GM12873 (cell line): ENCODE measurements at regions not wholly inside any gene's neighbourhood (a gene's known extent, or its start where the extent isn't known, plus 50 kb on each side); places are given as distances from the start of the nearest gene placed in this dataset.

Experiments used
- TF ChIP-seq, protein P1 (sequence below): IDR thresholded peaks from 2 replicates; pipeline ENCODE4 v1.5.1; 2012; ENCODE audit warnings: low read depth, mild to moderate bottlenecking, moderate library complexity, low read length, control low read depth; ENCODE audit not compliant: insufficient read depth; ENCODE audit errors: missing control alignments

DNA sequence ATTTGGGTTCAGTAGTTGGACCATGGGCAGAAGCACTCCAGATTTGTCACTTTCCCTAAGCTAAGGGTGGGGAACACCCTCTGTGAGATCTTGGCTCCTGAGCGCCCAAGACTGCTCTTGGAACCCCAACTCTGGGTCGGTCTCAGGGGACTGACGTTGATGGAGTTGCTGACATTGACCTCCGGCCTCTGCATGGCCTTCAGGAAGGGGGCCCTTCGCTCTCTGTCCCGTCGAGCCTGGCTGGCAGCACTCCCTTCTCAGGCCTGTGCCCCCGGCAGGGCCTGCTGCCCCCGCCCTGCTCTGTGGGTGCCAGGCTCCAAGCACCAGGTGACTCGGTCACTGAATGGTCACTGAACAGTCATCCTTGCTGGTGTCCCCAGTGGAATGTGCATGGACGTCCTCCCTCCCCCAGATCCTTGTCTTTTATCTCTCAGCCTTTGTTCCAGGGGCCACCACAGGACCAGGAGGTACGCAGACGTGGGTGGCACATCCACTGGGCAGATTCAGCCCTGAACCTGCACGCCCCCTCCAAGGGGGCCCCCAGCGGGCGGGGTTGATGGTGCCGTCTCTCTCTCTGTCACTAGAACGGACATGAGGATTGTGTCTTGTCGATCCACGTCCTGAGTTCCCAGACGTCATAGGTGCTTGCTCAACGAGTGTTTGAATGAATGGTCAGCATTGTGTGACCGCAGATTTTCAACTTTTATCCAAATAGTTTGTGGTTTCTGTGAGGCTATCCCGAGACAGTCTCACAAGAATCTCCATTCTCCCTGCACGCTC, 314.5 kb downstream of the SEC14L1 start:
- TF ChIP-seq, protein P1, sequence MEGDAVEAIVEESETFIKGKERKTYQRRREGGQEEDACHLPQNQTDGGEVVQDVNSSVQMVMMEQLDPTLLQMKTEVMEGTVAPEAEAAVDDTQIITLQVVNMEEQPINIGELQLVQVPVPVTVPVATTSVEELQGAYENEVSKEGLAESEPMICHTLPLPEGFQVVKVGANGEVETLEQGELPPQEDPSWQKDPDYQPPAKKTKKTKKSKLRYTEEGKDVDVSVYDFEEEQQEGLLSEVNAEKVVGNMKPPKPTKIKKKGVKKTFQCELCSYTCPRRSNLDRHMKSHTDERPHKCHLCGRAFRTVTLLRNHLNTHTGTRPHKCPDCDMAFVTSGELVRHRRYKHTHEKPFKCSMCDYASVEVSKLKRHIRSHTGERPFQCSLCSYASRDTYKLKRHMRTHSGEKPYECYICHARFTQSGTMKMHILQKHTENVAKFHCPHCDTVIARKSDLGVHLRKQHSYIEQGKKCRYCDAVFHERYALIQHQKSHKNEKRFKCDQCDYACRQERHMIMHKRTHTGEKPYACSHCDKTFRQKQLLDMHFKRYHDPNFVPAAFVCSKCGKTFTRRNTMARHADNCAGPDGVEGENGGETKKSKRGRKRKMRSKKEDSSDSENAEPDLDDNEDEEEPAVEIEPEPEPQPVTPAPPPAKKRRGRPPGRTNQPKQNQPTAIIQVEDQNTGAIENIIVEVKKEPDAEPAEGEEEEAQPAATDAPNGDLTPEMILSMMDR = no peak

DNA sequence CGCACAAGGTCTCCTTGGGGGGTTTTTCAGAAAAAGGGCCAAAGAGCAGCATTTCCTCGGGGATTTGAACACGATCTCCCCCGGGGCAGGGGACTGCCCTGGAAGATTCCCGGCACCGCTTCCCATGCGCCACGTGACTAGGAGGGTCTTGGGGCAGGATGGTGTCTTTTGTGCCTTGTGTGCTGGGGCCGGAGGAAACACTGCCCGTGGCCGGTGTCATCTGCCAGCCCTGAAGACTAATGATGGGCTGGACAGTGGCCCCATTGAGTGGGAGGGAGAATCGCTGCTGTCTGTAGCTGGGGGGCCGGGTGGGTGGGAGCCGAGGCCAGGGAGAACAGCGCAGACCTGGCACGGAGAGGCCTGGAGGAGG, 315.1 kb downstream of the SEC14L1 start:
- TF ChIP-seq, protein P1 = no peak

DNA sequence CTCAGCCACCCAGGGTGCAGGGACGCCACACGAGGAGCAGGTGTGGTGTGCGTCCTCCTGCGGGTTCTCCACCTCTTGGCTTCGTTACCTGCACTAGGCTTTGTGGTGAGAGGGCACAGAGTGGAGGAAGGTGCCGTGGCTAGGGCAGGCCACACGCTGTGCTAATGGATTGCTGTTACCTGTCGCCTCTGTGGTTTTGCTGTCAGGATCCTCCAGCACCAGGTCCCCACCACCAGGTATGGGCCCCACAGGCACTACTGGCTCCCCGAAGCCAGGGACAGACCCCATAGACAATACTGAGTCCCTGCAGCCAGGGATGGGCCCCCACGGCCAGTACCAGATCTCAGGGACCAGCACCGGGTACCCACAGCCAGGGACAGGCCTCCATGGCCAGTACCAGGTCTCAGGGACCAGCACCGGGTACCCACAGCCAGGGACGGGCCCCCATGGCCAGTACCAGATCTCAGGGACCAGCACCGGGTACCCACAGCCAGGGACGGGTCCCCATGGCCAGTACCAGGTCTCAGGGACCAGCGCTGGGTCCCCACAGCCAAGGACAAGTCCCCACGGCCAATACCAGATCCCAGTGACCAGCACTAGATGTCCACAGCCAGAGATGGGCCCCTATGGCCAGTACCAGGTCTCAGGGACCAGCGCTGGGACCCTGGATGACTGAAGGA, 315.6 kb downstream of the SEC14L1 start:
- TF ChIP-seq, protein P1 = no peak

DNA sequence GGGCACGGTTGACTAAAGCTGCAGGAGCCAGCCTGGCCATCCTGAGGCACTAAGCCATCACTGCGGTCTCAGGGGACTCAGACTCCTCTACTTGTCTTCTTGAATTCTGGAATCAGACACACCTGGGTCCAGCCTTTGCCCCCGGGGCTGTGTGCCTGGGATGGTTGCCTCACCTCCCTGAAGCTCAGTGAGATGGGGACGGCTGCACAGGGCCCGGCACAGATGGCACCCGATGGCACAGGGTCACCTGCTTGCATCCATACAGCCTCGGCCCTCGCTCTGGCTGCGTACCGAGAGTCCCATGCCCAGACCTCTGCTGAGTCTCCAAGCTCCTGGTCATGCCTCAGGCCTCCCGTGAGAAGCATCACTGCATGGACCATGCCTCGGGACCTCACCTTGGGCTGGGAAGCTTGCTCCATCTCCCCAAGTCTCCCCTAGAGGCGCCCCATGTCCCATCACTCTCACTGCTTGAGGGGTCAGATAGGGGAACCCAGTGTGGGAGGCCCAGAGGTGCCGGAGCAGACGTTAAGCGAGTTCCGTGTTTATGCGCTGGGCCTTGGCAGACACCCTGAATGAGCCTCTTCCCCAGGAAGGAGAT, 316.3 kb downstream of the SEC14L1 start:
- TF ChIP-seq, protein P1 = peak; percentile 49

DNA sequence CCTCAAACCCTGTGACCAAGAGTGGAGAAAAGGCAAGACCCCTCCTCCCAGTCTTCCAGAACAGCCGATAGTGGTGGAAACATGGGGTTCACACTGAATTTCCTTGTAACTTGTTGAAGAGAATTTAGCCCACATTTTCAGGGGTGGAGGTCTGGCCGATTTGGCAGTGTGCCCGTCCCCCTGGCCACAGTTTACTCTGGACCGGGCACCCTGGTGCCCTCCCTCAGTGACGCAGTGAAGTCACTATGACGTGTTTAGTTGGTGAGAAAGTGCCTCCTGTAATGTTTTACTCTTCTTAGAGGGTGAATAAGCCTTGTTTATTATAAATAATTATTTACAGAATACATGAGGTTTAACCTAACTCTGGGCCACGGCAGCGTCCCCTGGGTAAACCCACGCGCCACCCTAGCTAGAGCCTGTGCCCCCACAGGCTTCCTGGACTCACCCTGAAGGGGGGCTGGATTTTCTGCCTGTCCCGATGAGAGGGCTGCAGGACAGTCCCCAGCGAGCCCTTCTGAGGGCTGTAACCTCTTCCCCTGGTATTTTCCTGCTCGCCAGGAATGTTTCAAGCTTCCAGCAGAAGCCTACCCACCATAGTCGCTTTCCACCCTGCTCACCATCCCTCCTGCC, 316.9 kb downstream of the SEC14L1 start:
- TF ChIP-seq, protein P1 = no peak

DNA sequence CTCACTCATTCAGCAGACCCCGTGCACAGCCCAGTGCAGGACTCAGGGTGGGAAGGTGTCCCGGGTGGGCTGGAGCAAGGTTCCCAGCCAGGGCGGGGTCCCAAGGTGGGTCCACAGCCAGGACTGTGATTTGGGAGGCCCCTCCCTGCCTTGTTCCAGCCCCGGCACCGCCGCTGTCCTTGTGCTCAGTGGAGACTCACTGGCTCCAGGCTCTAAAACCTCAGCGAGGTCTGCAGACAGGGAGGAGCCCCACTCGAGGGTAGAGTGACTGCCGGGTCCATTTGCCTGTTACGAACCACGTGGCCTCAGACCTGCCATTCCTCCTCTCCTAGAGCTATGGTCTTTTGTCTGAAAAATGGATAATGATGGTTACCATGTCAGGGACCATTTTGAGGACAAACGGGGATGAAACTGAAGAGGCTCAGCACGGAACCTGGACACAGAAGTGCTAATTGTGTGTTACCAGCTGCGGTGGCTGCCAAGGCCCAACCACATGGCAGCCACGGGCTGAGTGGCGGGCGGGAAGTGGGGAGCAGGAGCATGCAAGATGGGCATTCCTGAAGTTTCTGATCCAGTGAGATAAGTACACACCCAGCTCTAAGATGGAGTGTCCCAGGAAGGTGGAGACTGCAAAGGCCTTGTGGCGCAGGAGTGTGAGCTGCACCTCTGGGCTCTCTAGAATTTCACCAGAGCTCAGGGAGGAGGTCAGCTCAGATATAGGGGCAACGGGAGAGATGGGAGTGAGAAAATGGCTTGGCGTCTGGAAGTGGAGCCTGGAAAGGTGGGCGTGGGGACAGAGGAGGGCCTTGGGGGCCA, 317.6 kb downstream of the SEC14L1 start:
- TF ChIP-seq, protein P1 = no peak
